ENCODE measurements at regions not wholly inside any gene's neighbourhood (a gene's known extent, or its start where the extent isn't known, plus 50 kb on each side); places are given as distances from the start of the nearest gene placed in this dataset.

DNA sequence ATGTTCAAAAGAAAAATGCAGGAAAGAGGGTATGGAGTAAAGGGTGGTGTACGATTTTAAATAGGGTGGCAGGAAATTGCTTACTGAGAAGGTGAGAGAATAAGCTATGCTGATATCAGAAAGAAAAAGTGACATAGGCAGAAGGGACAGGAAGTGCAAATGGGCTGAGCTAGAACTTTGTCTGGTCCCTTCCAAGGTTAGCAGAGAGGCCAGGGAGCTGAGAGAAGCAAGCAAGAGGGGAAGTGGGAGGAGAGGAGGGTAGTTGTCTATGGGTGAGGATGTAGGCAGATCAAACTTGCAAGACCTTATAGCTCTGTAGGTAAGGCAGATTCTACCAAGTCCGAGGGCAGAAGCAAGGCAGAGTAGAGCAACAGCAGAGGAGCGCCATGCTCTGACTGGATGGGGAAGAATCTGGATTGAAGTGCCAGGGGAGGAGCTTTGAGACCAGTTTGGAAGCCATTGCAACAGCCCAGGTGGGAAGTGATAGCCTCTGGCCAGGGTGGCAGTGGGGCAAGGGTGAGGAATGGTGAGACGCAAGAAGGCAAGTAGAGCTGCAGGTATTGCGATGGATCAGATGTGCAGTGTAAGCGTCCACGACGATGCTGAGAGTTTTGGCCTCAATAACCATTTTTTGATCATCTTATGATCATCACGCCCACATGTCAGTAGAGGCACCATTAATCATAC, 134.4 kb upstream of the APCDD1 start:
- no peak for TF ChIP-seq CREB1 (IDR thresholded peaks at IDR 0.05; ENCODE audit: low read depth)
- no peak for TF ChIP-seq CEBPB (IDR thresholded peaks at IDR 0.05)
- no peak for TF ChIP-seq EP300 (IDR thresholded peaks at IDR 0.05; ENCODE audit: borderline replicate concordance)
- TF ChIP-seq TCF12 (IDR thresholded peaks at IDR 0.05; ENCODE audit: low read depth), result no peak
- TF ChIP-seq FOXM1 (IDR thresholded peaks at IDR 0.05; ENCODE audit: borderline replicate concordance, low read depth), result no peak

DNA sequence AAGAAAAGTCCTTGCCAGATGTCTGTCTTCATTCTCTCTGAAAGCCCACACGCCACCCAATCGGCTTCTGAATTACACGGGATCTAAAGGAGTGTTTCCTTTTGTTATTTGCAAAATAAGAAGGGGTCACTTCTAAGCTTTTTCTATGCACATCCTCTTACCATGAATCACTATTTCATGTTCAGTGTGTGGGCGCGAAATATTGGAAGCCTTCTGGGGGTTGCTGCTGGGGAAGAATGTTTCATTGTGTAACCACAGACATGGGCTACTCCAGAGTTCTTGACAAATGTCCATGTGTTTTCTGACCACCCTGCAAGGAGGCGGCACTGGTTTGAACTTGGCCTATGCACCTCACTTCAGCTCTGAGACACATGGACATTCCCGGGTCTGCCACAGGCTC, 133.6 kb upstream of the APCDD1 start:
- no peak for TF ChIP-seq RAD21 (IDR thresholded peaks at IDR 0.05; ENCODE audit: low read depth)
- no peak for TF ChIP-seq TCF12 (IDR thresholded peaks at IDR 0.05; ENCODE audit: low read depth)
- no peak for TF ChIP-seq TAF1 (IDR thresholded peaks at IDR 0.05; ENCODE audit: low read depth)
- no peak for TF ChIP-seq NFIC (IDR thresholded peaks at IDR 0.05)
- TF ChIP-seq ZBTB7A (IDR thresholded peaks at IDR 0.05; ENCODE audit: low read depth), result no peak
- TF ChIP-seq CREB1 (IDR thresholded peaks at IDR 0.05; ENCODE audit: low read depth), result no peak
- no peak for TF ChIP-seq USF1 (IDR thresholded peaks at IDR 0.05)
- no peak for TF ChIP-seq TEAD4 (IDR thresholded peaks at IDR 0.05)
- no peak for TF ChIP-seq CEBPB (IDR thresholded peaks at IDR 0.05)

DNA sequence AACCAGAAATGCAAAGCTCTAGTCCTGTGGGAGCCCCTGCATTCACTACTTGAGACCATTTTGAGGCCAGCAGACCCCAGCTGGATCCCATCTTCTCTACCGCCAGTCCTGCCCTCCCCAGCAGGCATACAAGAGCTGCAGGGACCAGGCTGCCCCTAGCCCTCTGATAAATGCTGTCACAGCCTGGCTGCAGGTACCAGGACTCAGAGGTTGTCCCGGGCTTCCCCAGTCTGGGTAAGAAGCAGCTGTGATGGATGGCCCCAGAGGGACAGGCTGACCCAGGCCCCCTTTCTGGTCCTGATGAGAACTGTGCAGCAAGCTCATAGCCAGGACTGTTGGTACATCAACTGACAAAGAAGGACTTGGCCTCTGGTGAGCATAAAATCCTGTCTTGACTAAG, 132.9 kb upstream of the APCDD1 start:
- TF ChIP-seq USF1 (IDR thresholded peaks at IDR 0.05) (no peak), TAF1 (IDR thresholded peaks at IDR 0.05; ENCODE audit: low read depth) (no peak), NFIC (IDR thresholded peaks at IDR 0.05) (no peak), ZBTB7A (IDR thresholded peaks at IDR 0.05; ENCODE audit: low read depth) (no peak), FOXM1 (IDR thresholded peaks at IDR 0.05; ENCODE audit: borderline replicate concordance, low read depth) (no peak), EP300 (IDR thresholded peaks at IDR 0.05; ENCODE audit: borderline replicate concordance) (no peak), CREB1 (IDR thresholded peaks at IDR 0.05; ENCODE audit: low read depth) (no peak), YY1 (IDR thresholded peaks at IDR 0.05; ENCODE audit: low read depth) (no peak), EGR1 (IDR thresholded peaks at IDR 0.05) (no peak), TCF12 (IDR thresholded peaks at IDR 0.05; ENCODE audit: low read depth) (no peak), RAD21 (IDR thresholded peaks at IDR 0.05; ENCODE audit: low read depth) (no peak), TEAD4 (IDR thresholded peaks at IDR 0.05) (no peak), CEBPB (IDR thresholded peaks at IDR 0.05) (no peak)
- TF ChIP-seq, protein P1, sequence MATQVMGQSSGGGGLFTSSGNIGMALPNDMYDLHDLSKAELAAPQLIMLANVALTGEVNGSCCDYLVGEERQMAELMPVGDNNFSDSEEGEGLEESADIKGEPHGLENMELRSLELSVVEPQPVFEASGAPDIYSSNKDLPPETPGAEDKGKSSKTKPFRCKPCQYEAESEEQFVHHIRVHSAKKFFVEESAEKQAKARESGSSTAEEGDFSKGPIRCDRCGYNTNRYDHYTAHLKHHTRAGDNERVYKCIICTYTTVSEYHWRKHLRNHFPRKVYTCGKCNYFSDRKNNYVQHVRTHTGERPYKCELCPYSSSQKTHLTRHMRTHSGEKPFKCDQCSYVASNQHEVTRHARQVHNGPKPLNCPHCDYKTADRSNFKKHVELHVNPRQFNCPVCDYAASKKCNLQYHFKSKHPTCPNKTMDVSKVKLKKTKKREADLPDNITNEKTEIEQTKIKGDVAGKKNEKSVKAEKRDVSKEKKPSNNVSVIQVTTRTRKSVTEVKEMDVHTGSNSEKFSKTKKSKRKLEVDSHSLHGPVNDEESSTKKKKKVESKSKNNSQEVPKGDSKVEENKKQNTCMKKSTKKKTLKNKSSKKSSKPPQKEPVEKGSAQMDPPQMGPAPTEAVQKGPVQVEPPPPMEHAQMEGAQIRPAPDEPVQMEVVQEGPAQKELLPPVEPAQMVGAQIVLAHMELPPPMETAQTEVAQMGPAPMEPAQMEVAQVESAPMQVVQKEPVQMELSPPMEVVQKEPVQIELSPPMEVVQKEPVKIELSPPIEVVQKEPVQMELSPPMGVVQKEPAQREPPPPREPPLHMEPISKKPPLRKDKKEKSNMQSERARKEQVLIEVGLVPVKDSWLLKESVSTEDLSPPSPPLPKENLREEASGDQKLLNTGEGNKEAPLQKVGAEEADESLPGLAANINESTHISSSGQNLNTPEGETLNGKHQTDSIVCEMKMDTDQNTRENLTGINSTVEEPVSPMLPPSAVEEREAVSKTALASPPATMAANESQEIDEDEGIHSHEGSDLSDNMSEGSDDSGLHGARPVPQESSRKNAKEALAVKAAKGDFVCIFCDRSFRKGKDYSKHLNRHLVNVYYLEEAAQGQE (IDR thresholded peaks at IDR 0.05; ENCODE audit: low read depth), result no peak
- TF ChIP-seq, protein P2, sequence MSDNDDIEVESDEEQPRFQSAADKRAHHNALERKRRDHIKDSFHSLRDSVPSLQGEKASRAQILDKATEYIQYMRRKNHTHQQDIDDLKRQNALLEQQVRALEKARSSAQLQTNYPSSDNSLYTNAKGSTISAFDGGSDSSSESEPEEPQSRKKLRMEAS (IDR thresholded peaks at IDR 0.05), result no peak

DNA sequence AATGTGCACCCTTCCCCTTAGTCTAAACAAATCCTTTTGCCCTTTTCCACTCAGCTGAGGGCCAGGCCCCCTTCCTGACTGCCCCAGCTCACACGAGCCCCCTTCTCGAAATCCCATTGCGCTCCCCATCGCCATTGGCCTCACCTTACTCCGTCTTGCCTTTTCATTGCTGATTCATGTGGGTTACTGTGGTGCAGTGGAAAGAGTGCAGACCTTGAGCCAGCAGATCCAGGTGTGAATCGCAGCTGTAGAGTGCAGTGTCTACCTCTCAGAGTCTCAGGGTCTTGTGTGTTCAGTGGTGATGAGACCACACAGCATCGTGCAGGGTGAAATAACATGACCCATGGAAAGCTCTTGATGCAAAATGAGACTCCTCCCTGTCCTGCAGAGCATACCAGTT, 132.4 kb upstream of the APCDD1 start:
- TF ChIP-seq, protein P1 (IDR thresholded peaks at IDR 0.05; ENCODE audit: low read depth), result no peak
- TF ChIP-seq CEBPB (IDR thresholded peaks at IDR 0.05) (no peak), USF1 (IDR thresholded peaks at IDR 0.05) (no peak), FOXM1 (IDR thresholded peaks at IDR 0.05; ENCODE audit: borderline replicate concordance, low read depth) (no peak), ZBTB7A (IDR thresholded peaks at IDR 0.05; ENCODE audit: low read depth) (no peak), CREB1 (IDR thresholded peaks at IDR 0.05; ENCODE audit: low read depth) (no peak), NFIC (IDR thresholded peaks at IDR 0.05) (no peak), TAF1 (IDR thresholded peaks at IDR 0.05; ENCODE audit: low read depth) (no peak), TCF12 (IDR thresholded peaks at IDR 0.05; ENCODE audit: low read depth) (no peak), EP300 (IDR thresholded peaks at IDR 0.05; ENCODE audit: borderline replicate concordance) (no peak), RAD21 (IDR thresholded peaks at IDR 0.05; ENCODE audit: low read depth) (no peak), YY1 (IDR thresholded peaks at IDR 0.05; ENCODE audit: low read depth) (no peak), EGR1 (IDR thresholded peaks at IDR 0.05) (no peak), TEAD4 (IDR thresholded peaks at IDR 0.05) (no peak)
- TF ChIP-seq, protein P2 (IDR thresholded peaks at IDR 0.05), result no peak

DNA sequence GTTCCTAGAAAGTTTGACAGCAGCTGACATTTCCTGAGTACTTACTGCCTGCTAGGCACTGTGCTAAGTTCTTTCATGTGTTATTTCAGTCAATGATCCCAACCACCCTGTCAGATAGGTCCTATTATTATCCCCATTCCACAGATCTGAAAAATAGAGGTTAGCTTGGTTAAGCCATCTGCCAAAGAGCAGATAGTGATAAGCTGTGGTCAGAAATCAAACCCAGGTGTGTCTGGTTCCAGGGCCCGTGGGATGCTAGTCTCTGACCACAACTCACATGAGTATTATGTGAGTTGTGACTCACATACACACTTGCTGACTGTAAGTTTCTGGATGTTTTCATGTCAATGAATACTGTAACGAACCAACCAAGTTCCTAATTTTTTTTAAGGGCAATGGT, 132.0 kb upstream of the APCDD1 start:
- TF ChIP-seq, protein P2 (IDR thresholded peaks at IDR 0.05), result no peak
- TF ChIP-seq, protein P1 (IDR thresholded peaks at IDR 0.05; ENCODE audit: low read depth), result no peak
- TF ChIP-seq CREB1 (IDR thresholded peaks at IDR 0.05; ENCODE audit: low read depth) (no peak), NFIC (IDR thresholded peaks at IDR 0.05) (no peak), EP300 (IDR thresholded peaks at IDR 0.05; ENCODE audit: borderline replicate concordance) (no peak), YY1 (IDR thresholded peaks at IDR 0.05; ENCODE audit: low read depth) (no peak), CEBPB (IDR thresholded peaks at IDR 0.05) (no peak), RAD21 (IDR thresholded peaks at IDR 0.05; ENCODE audit: low read depth) (no peak), TAF1 (IDR thresholded peaks at IDR 0.05; ENCODE audit: low read depth) (no peak), ZBTB7A (IDR thresholded peaks at IDR 0.05; ENCODE audit: low read depth) (no peak), EGR1 (IDR thresholded peaks at IDR 0.05) (no peak), USF1 (IDR thresholded peaks at IDR 0.05) (no peak), TEAD4 (IDR thresholded peaks at IDR 0.05) (no peak)

All from Ishikawa (cell line).